ENCODE measurements at regions not wholly inside any gene's neighbourhood (a gene's known extent, or its start where the extent isn't known, plus 50 kb on each side); places are given as distances from the start of the nearest gene placed in this dataset.

DNA sequence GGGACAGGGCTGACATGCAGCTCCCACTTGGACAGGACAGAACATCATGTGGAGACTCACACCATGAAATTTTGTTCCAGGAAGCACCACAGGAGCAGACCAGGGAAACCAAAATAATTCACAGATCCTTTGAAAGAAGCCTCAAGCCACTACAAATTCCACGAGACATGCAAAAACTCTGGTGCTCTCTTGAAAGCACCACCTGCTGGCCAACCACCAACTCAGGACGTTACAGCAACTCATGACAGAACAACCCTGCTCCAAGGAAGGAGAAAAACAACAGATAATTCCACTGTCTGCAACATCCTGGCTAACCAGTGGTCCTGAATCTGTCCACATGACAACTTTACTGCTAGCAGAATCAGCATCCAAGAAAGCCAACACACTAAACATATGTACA is 516.0 kb downstream of the SPATA31D1 start:
- peaks cover 12% of the 10 kb centered on the region in 2 donors for H3K36me3 Mint-ChIP-seq
- no peak for DNase-seq
- ATAC-seq (replicated peaks): no peak
- peaks cover 8 to 20% of the 10 kb centered on the region in 2 donors for H3K27me3 Mint-ChIP-seq
- peaks cover 19 to 22% of the 10 kb centered on the region in 2 donors for H3K9me3 Mint-ChIP-seq
- no peak overlapping the region for H3K4me3 Mint-ChIP-seq
- no peaks in the 10 kb centered on the region for H3K4me1 Mint-ChIP-seq
- H3K27ac Mint-ChIP-seq: no peak overlapping the region

DNA sequence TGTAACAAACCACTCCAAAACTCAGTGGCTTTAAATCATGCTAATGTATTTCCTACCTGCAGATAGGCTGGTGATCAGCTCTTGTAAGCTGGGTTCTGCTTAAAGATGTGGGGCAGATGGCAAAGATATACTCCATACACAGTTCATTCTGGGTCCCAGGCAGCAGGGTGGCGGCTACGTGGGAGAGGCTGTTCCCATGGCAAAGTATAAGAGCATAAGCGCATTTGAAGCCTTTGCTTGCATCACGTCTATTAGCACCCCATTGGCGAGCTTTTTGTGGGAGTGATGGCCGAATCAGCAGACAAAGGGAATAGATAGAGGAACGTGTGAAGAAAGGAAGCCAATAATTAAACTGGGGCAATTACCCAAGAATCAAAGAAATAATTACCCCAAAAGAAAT is 523.1 kb downstream of the SPATA31D1 start:
- H3K36me3 Mint-ChIP-seq: peaks cover 0 to 2% of the 10 kb centered on the region in 2 donors
- H3K27me3 Mint-ChIP-seq: peaks cover 4 to 11% of the 10 kb centered on the region in 2 donors
- H3K9me3 Mint-ChIP-seq: peaks cover 6 to 10% of the 10 kb centered on the region in 2 donors
- DNase-seq (no peak), ATAC-seq (replicated peaks) (no peak)
- no peak overlapping the region for H3K27ac Mint-ChIP-seq
- no peak overlapping the region for H3K4me3 Mint-ChIP-seq
- no peaks in the 10 kb centered on the region for H3K4me1 Mint-ChIP-seq

DNA sequence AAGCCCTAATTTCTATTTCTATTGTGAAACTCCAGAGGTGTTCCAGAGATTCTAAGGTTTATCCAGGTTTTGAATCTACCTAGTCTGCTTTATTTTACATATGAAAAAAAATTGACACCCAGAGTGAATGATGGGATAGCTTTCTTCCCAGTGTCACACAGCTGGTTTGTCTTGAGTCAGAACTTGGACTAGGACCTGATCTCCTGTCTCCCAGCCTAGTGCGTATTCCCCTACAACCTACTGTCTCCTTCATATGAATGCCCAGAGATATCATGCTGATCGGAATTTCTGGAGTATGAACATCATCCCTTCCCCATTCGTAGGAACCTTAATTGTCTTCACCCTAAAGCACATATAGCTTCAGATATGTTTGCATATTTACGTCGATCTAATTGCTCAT is 524.2 kb downstream of the SPATA31D1 start:
- Mint-ChIP-seq H3K4me3 (no peak overlapping the region), H3K27ac (no peak overlapping the region), H3K9me3 (peaks cover 0 to 2% of the 10 kb centered on the region in 2 donors), H3K4me1 (no peaks in the 10 kb centered on the region), H3K27me3 (peaks cover 0 to under 1% of the 10 kb centered on the region in 2 donors), H3K36me3 (no peaks in the 10 kb centered on the region)
- no peak for DNase-seq
- no peak for ATAC-seq (replicated peaks)

DNA sequence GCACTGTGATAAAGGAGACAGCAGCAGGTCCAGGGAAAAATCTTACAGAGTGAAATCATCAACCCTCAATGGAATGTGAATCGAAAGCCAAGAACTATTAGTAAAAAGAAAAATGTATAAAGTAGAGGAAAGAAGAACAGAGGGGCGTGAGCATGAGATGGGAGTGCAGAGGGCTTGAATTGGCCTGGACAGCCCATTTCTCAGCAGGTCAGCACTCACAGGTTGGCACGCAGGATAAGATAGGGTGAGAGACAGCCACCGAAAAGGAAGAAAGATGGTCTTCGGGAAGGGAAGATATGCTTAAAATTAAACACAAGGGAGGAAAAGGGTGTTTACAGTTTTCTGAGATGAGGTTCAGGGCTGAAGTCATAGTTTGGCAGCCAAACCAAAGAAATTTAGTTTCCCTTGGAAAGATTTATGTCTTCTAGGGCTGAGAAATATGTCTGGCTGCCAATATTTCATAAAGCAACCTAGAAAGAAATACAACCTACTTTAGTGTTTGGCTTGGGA is 524.7 kb downstream of the SPATA31D1 start:
- Mint-ChIP-seq H3K27ac (no peak overlapping the region), H3K4me3 (no peak overlapping the region), H3K27me3 (no peaks in the 10 kb centered on the region), H3K36me3 (no peaks in the 10 kb centered on the region), H3K9me3 (peaks cover 0 to 2% of the 10 kb centered on the region in 2 donors), H3K4me1 (no peaks in the 10 kb centered on the region)
- no peak for ATAC-seq (replicated peaks)
- no peak for DNase-seq

DNA sequence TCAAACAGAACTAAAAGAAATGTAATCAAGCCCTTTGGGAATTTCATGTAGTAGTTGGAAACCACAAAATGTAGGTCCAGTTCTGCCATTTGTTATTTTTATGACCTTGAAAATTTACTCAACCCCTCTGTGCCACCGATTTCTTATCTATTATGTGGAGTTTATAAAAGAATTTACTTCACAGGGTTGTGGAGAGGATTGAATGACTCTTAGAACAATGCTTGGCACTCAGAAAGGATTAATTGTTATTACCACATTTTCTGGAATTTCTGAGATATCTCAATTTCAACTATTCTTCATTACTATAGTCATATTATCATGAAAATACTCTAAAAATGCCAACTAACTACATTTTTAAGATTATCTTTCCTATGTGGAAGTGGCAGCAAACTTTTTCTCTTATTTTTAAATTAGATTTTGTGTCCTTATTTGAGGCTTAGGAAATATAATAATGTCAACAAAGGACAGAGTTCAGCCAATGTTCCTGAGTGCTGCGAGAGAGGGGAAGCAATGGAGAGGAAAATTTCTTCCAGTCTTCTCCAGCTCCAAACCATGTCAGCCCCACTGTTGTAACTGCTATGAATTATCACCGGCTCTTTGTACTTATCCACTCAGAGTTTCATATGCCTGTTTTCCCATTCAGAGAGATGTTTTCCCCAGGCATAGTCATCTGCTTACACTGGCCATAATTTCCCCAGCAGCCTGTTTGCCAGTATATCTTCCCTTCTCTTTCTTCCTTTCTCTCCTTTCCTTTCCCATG is 525.6 kb downstream of the SPATA31D1 start:
- Mint-ChIP-seq H3K4me3 (no peak overlapping the region), H3K9me3 (peaks cover 0 to 2% of the 10 kb centered on the region in 2 donors), H3K4me1 (no peaks in the 10 kb centered on the region), H3K36me3 (no peaks in the 10 kb centered on the region), H3K27ac (no peak overlapping the region), H3K27me3 (no peaks in the 10 kb centered on the region)
- DNase-seq (no peak), ATAC-seq (replicated peaks) (no peak)

DNA sequence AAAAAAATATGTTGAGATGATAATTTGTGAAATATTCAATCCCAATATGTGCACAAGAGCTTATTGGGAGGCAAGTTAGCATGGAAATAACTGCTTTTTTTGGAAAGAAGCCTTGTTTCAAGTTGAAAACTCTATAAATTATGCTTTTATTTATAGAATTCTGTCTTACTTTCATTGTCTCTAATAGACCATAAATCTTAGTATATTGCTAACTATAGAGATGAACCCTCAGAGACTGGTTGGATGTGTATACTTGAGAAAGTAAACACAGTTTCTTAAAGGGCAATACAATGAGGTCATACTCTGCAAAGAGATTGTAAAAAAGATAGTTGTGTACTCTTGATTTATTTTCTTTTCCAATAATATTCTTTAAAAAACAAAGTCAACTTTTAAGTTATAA is 530.3 kb downstream of the SPATA31D1 start:
- ATAC-seq (replicated peaks): no peak
- no peaks in the 10 kb centered on the region for H3K9me3 Mint-ChIP-seq
- no peak for DNase-seq
- H3K36me3 Mint-ChIP-seq: no peaks in the 10 kb centered on the region
- no peaks in the 10 kb centered on the region for H3K27me3 Mint-ChIP-seq
- no peak overlapping the region for H3K27ac Mint-ChIP-seq
- H3K4me3 Mint-ChIP-seq: no peak overlapping the region
- H3K4me1 Mint-ChIP-seq: no peaks in the 10 kb centered on the region

DNA sequence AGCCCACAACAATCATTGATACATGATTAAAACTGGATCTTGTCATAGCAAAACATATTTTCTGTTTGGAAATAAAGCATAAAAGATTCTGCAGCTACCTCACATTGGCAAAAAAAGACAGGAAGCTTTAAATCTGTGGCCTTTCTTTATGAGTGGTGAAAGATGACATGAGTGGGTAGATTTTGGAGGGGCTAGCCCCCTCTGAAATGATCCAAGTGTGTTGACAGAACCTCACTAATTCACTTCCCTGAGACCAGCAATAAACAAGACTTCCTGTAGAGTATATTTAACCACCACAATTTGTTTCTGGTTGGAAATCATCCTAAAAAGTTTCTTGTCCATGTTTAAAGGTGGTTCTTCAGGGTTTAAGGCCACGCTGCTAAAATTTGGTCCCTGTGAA is 530.8 kb downstream of the SPATA31D1 start:
- Mint-ChIP-seq H3K9me3 (no peaks in the 10 kb centered on the region), H3K36me3 (no peaks in the 10 kb centered on the region), H3K27ac (no peak overlapping the region), H3K4me1 (no peaks in the 10 kb centered on the region), H3K4me3 (no peak overlapping the region), H3K27me3 (no peaks in the 10 kb centered on the region)
- ATAC-seq (replicated peaks) (no peak), DNase-seq (no peak)

DNA sequence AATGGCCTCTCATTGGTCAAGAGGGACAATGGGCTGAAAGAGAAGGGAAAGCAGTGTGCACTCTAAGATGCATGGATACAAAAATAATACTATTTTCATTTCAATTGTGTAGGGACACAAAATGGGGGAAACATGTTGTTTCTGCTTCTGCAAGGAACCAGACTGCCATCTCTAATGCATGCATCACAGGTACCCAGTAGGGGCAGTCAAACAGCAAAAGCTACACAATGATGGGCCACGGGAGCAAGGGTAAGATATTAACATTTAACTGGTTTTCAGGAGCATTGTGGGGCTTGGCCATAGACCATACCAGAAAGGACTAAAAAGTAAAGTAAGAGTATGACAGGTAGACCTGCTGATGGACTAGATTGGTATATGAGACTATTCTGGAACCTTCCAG is 535.8 kb downstream of the SPATA31D1 start:
- DNase-seq (no peak), ATAC-seq (replicated peaks) (no peak)
- Mint-ChIP-seq H3K4me1 (no peaks in the 10 kb centered on the region), H3K36me3 (peaks cover 3 to 4% of the 10 kb centered on the region in 2 donors), H3K27me3 (no peaks in the 10 kb centered on the region), H3K27ac (no peak overlapping the region), H3K9me3 (peaks cover 9 to 17% of the 10 kb centered on the region in 2 donors), H3K4me3 (no peak overlapping the region)

DNA sequence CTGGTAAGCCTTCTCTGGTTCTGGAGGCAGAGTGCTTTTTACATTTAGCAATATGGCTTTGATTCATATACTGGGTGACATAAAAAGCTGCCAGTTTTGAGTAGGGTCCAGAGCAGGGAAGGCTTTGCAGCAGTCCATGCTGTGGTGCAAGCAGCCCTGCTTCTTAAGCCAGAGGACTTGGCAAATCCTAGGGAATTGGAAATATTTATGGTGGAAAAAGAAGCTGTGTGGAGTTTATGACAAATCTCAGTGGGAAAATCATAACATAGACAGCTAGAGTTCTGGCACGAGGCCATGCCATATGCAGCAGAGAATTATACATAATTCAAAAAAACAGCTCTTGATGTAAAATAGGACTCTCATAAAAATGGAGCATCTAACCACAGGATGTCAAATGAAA is 536.4 kb downstream of the RASEF start:
- H3K4me3 Mint-ChIP-seq: no peak overlapping the region
- ATAC-seq (replicated peaks) (no peak), DNase-seq (no peak)
- no peaks in the 10 kb centered on the region for H3K4me1 Mint-ChIP-seq
- no peak overlapping the region for H3K27ac Mint-ChIP-seq
- peaks cover 9 to 17% of the 10 kb centered on the region in 2 donors for H3K9me3 Mint-ChIP-seq
- no peaks in the 10 kb centered on the region for H3K27me3 Mint-ChIP-seq
- H3K36me3 Mint-ChIP-seq: peaks cover 3 to 4% of the 10 kb centered on the region in 2 donors

DNA sequence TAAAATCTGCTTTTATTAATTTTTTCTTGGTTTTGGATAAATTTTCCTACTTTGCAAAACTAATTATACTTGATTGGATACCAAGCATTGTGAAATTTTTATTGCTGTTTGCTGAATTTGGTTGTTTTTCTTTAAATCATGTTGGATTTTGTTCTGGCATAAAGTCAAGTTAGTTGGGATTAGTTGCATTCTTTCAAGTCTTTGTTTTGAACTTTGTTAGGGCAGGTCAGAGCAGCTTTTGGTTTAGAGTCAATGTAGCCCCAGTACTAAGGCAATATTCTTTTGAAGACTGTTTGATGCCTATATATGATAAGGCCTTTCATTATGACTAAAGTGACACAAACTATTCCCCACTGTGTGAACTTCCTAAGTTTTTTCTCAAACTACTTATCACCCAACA is 531.1 kb downstream of the RASEF start:
- Mint-ChIP-seq H3K27ac (no peak overlapping the region), H3K4me1 (no peaks in the 10 kb centered on the region), H3K27me3 (no peaks in the 10 kb centered on the region), H3K36me3 (peaks cover 3 to 4% of the 10 kb centered on the region in 2 donors), H3K4me3 (no peak overlapping the region), H3K9me3 (peaks cover 9 to 12% of the 10 kb centered on the region in 2 donors)
- DNase-seq: no peak
- no peak for ATAC-seq (replicated peaks)

DNA sequence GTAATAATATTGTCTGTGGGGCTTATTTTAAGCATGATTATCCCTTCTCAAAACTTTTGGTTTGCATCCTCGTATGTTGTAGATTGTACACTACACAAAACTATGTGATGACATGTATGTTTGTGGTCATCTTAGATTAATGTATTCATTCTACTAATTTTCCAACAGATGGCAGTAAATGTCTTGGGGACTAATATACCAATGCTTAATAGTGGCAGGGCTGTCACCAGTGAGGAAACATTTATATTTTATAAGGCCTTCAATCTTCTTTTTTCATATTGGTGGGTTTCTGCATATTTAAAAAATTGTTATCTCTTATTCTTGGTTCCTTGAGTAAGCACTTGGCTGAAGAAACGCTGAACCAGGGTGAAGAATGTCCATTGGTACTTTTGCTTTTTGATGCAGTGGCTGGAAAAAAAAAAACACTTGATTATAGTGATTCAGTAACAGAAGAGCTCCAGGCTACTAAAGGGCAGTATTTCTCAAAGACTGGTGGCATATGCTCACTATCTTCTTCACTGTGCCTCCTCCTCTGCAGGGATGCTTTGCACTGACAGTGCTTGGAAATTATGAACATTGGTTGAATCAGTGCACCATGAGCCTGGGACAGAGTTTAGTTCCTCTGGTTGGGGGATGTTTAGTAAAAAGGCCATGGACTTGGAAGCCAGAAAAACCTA is 530.3 kb downstream of the RASEF start:
- Mint-ChIP-seq H3K9me3 (peaks cover 5% of the 10 kb centered on the region in 2 donors), H3K4me1 (no peaks in the 10 kb centered on the region), H3K36me3 (peaks cover 3 to 4% of the 10 kb centered on the region in 2 donors), H3K27me3 (no peaks in the 10 kb centered on the region), H3K27ac (no peak overlapping the region), H3K4me3 (no peak overlapping the region)
- DNase-seq: no peak
- ATAC-seq (replicated peaks): no peak

DNA sequence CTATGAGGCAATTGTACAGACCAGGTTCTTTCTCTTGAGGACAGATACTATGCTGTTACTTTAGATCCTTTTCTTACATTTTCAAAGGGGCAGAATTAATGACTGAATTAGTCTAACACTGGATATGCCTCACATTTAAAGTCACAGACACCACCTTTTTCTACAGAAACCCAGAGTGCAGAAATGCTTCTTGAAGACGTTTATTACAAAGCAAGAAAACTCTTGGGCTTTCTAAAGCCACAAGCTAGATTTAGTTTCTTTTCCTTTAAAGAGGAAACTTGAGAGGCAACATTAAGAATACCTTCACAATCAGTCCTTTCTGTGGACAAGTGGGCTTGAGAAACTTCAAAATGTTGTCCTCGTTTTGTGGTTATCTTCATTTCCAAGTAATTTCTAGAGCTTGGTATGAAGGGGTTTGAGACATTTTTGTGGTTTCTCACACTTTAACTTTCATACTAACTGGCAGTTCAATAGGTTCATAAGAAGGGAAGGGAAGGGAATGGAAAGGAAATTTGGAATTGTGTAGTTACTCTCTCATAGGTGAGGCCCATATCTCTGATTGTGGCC is 527.4 kb downstream of the RASEF start:
- Mint-ChIP-seq H3K27ac (no peak overlapping the region), H3K4me3 (no peak overlapping the region), H3K36me3 (no peaks in the 10 kb centered on the region), H3K4me1 (no peaks in the 10 kb centered on the region), H3K9me3 (no peaks in the 10 kb centered on the region), H3K27me3 (no peaks in the 10 kb centered on the region)
- ATAC-seq (replicated peaks) (peak in 1 of 2 donors; percentile 31), DNase-seq (no peak)

DNA sequence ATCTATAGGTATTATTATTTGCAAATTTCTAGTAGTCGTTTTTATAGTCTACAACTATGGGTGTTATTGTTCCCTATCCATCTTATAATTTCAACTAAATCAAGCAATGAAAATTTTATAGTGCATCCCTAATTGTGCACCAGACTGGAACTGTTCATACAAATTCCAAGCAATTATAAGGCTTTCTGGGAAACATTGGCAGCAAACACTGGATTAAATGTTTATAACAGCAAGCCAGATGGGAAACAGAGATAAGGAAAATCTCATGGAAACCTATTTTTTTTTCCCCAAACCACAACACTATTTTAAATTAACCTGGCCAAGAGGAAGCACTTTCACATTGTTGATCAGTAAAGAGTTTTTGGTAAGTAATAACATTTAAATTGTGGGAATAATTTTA is 524.3 kb downstream of the RASEF start:
- Mint-ChIP-seq H3K9me3 (no peaks in the 10 kb centered on the region), H3K27ac (no peak overlapping the region), H3K27me3 (no peaks in the 10 kb centered on the region), H3K36me3 (no peaks in the 10 kb centered on the region), H3K4me1 (no peaks in the 10 kb centered on the region), H3K4me3 (no peak overlapping the region)
- ATAC-seq (replicated peaks) (no peak), DNase-seq (no peak)

DNA sequence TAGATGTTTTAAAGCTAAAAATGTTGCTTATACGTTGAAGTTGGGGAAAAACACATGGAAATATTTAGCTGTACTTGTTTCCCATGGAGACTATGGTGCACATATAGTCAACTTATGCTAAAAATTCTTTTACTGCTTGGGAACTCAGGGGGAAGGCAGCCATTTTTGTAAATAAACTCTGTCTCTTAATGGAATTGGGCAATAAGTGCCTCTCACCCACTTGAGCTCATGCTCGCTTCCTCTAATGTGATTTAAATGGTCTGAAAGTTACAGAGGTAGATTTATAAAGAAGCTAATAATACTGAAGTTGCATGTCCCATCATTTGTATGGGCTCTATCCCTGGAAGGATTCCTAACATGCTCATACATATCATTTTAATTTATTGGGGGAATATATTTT is 523.8 kb downstream of the RASEF start:
- Mint-ChIP-seq H3K27ac (no peak overlapping the region), H3K4me3 (no peak overlapping the region), H3K4me1 (no peaks in the 10 kb centered on the region), H3K9me3 (no peaks in the 10 kb centered on the region), H3K36me3 (no peaks in the 10 kb centered on the region), H3K27me3 (no peaks in the 10 kb centered on the region)
- DNase-seq: no peak
- ATAC-seq (replicated peaks): no peak

All from stimulated activated naive B cell treated with anti-CD40 and anti-IgM and Interleukin-4, amounts not matched to agents 10 μg/mL and 1 μg/mL and 100 μg/mL, for 72 hours (primary cell).